ENCODE measurements at regions not wholly inside any gene's neighbourhood (a gene's known extent, or its start where the extent isn't known, plus 50 kb on each side); places are given as distances from the start of the nearest gene placed in this dataset.

- Histone ChIP-seq H3K4me3 (no peak overlapping the region), H3K27ac (no peak overlapping the region), H3K4me1 (no peaks in the 10 kb centered on the region), H3K9me3 (peaks cover 9 to 37% of the 10 kb centered on the region in 2 donors), H3K36me3 (no peaks in the 10 kb centered on the region), H3K27me3 (no peaks in the 10 kb centered on the region)
- TF ChIP-seq CTCF (IDR thresholded peaks at IDR 0.05), result no peak
- TF ChIP-seq POLR2A (IDR thresholded peaks at IDR 0.05), result no peak
- no peak for TF ChIP-seq POLR2AphosphoS5 (IDR thresholded peaks at IDR 0.05)
- DNase-seq (ENCODE audit: low spot score in 2 of 2), result no peak
- intact Hi-C loops (cut with DNase I; ENCODE audit: low total_unique reads), result no loop called here
Measured at GRCh38 chr12:60935981-60936761, 1324.0 kb upstream of the USP15 start.

GRCh38 chr12:60947533-60947932, 1312.7 kb upstream of the USP15 start:
- intact Hi-C loops (cut with DNase I; ENCODE audit: low total_unique reads), result no loop called here
- Histone ChIP-seq H3K4me3 (no peak overlapping the region), H3K27ac (no peak overlapping the region)

GRCh38 chr12:60967128-60967527, 1293.1 kb upstream of the USP15 start:
- Histone ChIP-seq H3K27me3 (no peaks in the 10 kb centered on the region), H3K27ac (no peak overlapping the region), H3K36me3 (no peaks in the 10 kb centered on the region), H3K9me3 (no peaks in the 10 kb centered on the region), H3K4me1 (no peaks in the 10 kb centered on the region), H3K4me3 (no peak overlapping the region)
- no peak for DNase-seq (ENCODE audit: low spot score in 2 of 2)
- TF ChIP-seq CTCF (IDR thresholded peaks at IDR 0.05) (no peak), POLR2A (IDR thresholded peaks at IDR 0.05) (no peak), POLR2AphosphoS5 (IDR thresholded peaks at IDR 0.05) (no peak)
- intact Hi-C loops (cut with DNase I; ENCODE audit: low total_unique reads), result no loop called here

More at GRCh38 chr12:60947533-60947932, 1312.7 kb upstream of the USP15 start:
- Histone ChIP-seq H3K4me1 (no peaks in the 10 kb centered on the region), H3K27me3 (no peaks in the 10 kb centered on the region), H3K36me3 (no peaks in the 10 kb centered on the region), H3K9me3 (no peaks in the 10 kb centered on the region)
- no peak for DNase-seq (ENCODE audit: low spot score in 2 of 2)
- no peak for TF ChIP-seq CTCF (IDR thresholded peaks at IDR 0.05)
- no peak for TF ChIP-seq POLR2A (IDR thresholded peaks at IDR 0.05)
- no peak for TF ChIP-seq POLR2AphosphoS5 (IDR thresholded peaks at IDR 0.05)

GRCh38 chr12:60977966-60978365, 1282.2 kb upstream of the USP15 start:
- Histone ChIP-seq H3K36me3 (no peaks in the 10 kb centered on the region), H3K27me3 (no peaks in the 10 kb centered on the region), H3K9me3 (no peaks in the 10 kb centered on the region), H3K4me1 (no peaks in the 10 kb centered on the region), H3K27ac (no peak overlapping the region), H3K4me3 (no peak overlapping the region)
- DNase-seq (ENCODE audit: low spot score in 2 of 2), result no peak
- TF ChIP-seq POLR2AphosphoS5 (IDR thresholded peaks at IDR 0.05), result no peak
- no peak for TF ChIP-seq POLR2A (IDR thresholded peaks at IDR 0.05)
- TF ChIP-seq CTCF (IDR thresholded peaks at IDR 0.05), result no peak
- intact Hi-C loops (cut with DNase I; ENCODE audit: low total_unique reads), result no loop called here

GRCh38 chr12:60980558-60980957, 1279.6 kb upstream of the USP15 start:
- H3K36me3 ChIP-seq, result no peaks in the 10 kb centered on the region
- no peaks in the 10 kb centered on the region for H3K9me3 ChIP-seq
- DNase-seq (ENCODE audit: low spot score in 2 of 2), result no peak
- H3K27ac ChIP-seq, result no peak overlapping the region
- no peak overlapping the region for H3K4me3 ChIP-seq
- H3K27me3 ChIP-seq, result no peaks in the 10 kb centered on the region
- no peak for TF ChIP-seq CTCF (IDR thresholded peaks at IDR 0.05)
- TF ChIP-seq POLR2A (IDR thresholded peaks at IDR 0.05), result no peak
- no peak for TF ChIP-seq POLR2AphosphoS5 (IDR thresholded peaks at IDR 0.05)
- no peaks in the 10 kb centered on the region for H3K4me1 ChIP-seq
- intact Hi-C loops (cut with DNase I; ENCODE audit: low total_unique reads), result no loop called here

Data from breast epithelium (tissue), 4 donors.